ENCODE measurements at regions not wholly inside any gene's neighbourhood (a gene's known extent, or its start where the extent isn't known, plus 50 kb on each side); places are given as distances from the start of the nearest gene placed in this dataset.
"Not testable (repeated sequence)": the region's sequence is repeated elsewhere in the genome, so short reads cannot be mapped to it uniquely, and the experiment has no call there.

- intact Hi-C loops (cut with DNase I): no loop called here
- no peak for ATAC-seq
- no peak for DNase-seq (ENCODE audit: low spot score)
Measured at GRCh38 chr7:113294750-113295149, 176.4 kb upstream of the SMIM30 start.

- intact Hi-C loops (cut with DNase I): no loop called here
- DNase-seq (ENCODE audit: low spot score): no peak
- no peak for ATAC-seq
Measured at GRCh38 chr7:113292105-113292504, 173.8 kb upstream of the SMIM30 start.

GRCh38 chr7:113291058-113291457, 172.7 kb upstream of the SMIM30 start:
- intact Hi-C loops (cut with DNase I): no loop called here
- ATAC-seq: no peak
- no peak for DNase-seq (ENCODE audit: low spot score)

DNA sequence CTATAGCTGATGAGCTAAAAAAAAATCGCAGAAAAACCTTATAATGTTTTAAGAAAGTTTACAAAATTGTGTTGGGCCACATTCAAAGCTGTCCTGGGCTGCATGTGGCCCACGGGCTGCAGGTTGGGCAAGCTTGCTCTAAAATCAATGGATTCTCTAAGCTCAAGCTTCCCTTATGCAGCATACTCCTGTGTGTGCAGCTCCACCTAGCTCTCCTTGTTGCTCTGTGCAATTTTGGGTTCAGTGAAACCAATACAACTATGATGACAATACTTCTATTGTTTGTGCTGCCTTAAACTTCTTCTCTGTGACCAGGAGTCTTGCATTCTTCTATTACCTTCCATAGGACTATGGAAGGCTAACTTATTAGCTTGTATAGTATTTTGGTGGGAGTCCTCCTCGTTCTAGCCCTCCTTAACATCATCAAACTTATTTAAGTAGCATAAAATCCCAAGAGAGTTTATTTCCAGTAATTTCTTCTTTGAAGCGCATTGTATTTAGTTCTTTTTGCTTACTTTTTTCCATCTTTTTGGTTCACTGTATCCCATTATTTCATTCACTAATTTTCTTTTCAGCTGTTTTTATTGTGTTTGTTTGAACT, 170.9 kb upstream of the SMIM30 start:
- no peak for DNase-seq (ENCODE audit: low spot score)
- intact Hi-C loops (cut with DNase I): no loop called here
- ATAC-seq: no peak

- intact Hi-C loops (cut with DNase I): no loop called here
- no peak for ATAC-seq
- DNase-seq (ENCODE audit: low spot score): no peak
Measured at GRCh38 chr7:113285411-113285810, 167.1 kb upstream of the SMIM30 start.

- intact Hi-C loops (cut with DNase I): no loop called here
- DNase-seq (ENCODE audit: low spot score): no peak
- ATAC-seq: no peak
Measured at GRCh38 chr7:113283861-113284260, 165.5 kb upstream of the SMIM30 start.

DNA sequence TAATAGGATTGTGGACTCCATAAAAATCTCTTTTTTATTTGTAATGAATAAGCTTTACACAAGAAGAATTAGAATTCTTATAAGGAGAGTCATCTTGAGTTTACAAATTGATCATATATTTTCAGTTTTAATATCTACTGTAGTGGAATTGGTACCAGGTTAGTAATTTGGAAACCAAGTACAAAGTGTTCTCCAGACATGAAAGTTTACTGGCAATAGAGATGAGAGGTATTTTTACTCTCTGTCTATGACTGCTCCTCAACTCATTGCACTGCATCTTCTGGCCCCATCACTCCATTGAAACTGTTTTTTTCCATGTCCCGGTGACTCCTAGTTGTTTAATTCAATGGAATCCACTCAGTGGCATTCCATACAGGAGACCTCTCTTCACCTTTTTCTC, 164.5 kb upstream of the SMIM30 start:
- no peak for ATAC-seq
- no peak for DNase-seq (ENCODE audit: low spot score)
- intact Hi-C loops (cut with DNase I): no loop called here

- ATAC-seq (no peak), DNase-seq (ENCODE audit: low spot score) (no peak)
- intact Hi-C loops (cut with DNase I): no loop called here
Measured at GRCh38 chr7:113281223-113281622, 162.9 kb upstream of the SMIM30 start.

DNA sequence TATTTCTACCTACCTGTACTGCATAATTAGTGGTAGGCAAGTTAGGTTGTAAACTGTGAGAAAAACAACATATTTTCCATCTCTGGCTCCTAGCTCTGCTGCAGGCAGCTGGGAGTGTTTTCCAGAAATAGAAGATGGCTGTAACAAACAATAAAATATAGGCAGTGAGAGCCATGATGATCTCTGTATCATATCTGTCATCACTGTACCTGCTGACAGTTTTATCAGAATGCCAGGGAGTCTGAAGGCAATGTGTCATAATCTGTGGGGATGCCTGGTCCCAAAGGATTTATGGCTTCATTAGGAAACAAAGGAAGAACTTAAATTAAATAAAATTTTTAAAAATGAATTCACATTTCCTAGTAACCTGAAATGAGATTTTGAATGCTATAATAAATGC, 160.9 kb upstream of the SMIM30 start:
- intact Hi-C loops (cut with DNase I): no loop called here
- no peak for ATAC-seq
- DNase-seq (ENCODE audit: low spot score): no peak

DNA sequence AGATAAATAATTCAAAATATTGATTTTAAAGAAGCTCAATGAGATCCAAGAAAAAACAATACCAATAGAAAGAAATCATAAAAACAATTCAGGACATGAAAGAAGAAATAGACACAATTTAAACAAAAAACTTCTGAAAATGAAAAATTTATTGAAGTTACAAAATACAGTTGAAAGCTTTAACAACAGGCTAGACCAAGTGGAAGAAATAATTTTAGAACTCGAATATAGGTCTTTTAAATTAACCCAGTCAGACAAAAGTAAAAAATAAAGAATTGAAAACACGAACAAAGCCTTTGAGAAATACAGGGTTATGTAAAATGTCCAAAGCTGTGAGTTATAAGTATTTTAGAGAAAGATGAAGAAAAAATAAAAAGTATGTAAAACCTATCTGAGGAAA, 152.4 kb upstream of the SMIM30 start:
- ATAC-seq (no peak), DNase-seq (ENCODE audit: low spot score) (no peak)
- intact Hi-C loops (cut with DNase I): no loop called here

DNA sequence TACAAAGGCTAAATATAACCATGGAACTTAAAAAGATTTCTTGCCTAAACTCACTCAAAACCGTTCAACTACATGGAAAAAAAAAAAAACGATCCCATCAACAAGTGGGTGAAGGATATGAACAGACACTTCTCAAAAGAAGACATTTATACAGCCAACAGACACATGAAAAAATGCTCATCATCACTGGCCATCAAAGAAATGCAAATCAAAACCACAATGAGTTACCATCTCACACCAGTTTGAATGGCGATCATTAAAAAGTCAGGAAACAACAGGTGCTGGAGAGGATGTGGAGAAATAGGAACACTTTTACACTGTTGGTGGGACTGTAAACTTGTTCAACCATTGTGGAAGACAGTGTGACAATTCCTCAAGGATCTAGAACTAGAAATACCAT, 151.2 kb upstream of the SMIM30 start:
- intact Hi-C loops (cut with DNase I); ATAC-seq; DNase-seq (ENCODE audit: low spot score): not testable (repeated sequence)

GRCh38 chr7:113268757-113269156, 150.4 kb upstream of the SMIM30 start:
- DNase-seq (ENCODE audit: low spot score) (no peak), ATAC-seq (no peak)
- intact Hi-C loops (cut with DNase I): no loop called here

GRCh38 chr7:113267885-113268284, 149.5 kb upstream of the SMIM30 start:
- DNase-seq (ENCODE audit: low spot score): no peak
- no peak for ATAC-seq
- intact Hi-C loops (cut with DNase I): no loop called here

- ATAC-seq: no peak
- DNase-seq (ENCODE audit: low spot score): no peak
- intact Hi-C loops (cut with DNase I): no loop called here
Measured at GRCh38 chr7:113267271-113267670, 148.9 kb upstream of the SMIM30 start.

DNA sequence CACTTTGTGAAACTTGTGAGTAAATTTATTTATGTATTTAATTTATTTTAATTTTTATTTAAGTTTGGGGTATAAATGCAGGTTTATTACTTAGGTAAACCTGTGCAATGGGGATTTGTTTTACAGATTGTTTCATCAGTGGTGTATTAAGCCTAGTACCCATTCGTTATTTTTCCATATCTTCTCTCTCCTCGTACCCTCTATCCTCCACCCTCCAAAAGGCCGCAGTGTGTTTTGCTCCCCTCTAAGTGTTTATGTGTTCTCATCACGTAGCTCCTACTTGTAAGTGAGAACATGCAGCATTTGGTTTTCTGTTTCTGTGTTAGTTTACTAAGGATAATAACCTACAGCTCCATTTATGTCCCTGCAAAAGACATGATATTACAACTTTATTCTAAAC, 145.4 kb upstream of the SMIM30 start:
- intact Hi-C loops (cut with DNase I): no loop called here
- no peak for DNase-seq (ENCODE audit: low spot score)
- no peak for ATAC-seq

DNA sequence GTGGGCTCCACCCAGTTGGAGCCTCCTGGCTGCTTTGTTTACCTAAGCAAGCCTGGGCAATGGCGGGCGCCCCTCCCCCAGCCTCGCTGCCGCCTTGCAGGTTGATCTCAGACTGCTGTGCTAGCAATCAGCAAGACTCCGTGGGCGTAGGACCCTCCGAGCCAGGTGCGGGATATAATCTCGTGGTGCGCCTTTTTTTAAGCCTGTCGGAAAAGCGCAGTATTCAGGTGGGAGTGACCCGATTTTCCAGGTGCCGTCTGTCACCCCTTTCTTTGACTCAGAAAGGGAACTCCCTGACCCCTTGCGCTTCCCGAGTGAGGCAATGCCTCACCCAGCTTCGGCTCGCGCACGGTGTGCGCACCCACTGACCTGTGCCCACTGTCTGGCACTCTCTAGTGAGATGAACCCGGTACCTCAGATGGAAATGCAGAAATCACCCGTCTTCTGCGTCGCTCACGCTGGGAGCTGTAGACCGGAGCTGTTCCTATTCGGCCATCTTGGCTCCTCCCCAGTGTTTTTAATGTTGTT, 144.9 kb upstream of the SMIM30 start:
- ATAC-seq; intact Hi-C loops (cut with DNase I); DNase-seq (ENCODE audit: low spot score): not testable (repeated sequence)

- DNase-seq (ENCODE audit: low spot score) (no peak), ATAC-seq (no peak)
- intact Hi-C loops (cut with DNase I): no loop called here
Measured at GRCh38 chr7:113256883-113257531, 138.7 kb upstream of the SMIM30 start.

DNA sequence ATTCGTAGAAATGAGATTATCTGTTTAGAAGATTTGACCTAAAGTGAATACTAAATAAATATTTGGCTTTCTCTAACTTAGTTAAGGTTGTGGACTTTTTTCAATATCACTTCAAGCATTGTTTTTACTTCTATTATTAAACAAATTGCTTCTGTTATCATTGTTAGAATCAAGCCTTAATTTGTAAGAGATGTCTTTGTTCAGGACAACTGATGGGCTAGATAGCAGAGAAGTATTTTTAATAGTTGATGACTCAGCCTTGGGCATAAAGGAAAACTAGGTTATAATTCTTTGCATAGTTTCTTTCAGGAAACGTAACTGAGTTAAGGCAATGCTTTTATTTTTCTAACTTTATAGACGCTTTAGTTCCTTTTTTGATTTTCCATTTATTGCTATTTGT, 128.8 kb upstream of the SMIM30 start:
- no peak for ATAC-seq
- DNase-seq (ENCODE audit: low spot score): no peak
- intact Hi-C loops (cut with DNase I): no loop called here

DNA sequence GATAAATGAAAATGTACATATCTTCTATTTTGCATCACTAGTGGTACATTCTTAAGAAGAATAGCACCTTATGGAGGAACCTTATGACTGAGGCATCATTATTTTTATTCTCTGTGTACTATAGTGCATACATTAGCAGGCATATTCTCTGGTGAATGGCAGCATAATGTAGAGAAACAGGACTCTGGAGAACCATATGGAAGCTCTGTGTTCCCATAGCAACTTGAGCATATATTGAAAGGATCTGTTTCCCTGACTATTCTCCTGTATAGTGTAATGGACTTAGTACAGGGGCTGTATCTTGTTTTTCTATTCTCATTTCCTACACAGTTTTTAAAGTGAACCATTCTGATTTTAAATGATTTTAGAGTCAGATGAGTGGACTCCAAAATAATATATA, 128.4 kb upstream of the SMIM30 start:
- ATAC-seq: no peak
- no peak for DNase-seq (ENCODE audit: low spot score)
- intact Hi-C loops (cut with DNase I): no loop called here

DNA sequence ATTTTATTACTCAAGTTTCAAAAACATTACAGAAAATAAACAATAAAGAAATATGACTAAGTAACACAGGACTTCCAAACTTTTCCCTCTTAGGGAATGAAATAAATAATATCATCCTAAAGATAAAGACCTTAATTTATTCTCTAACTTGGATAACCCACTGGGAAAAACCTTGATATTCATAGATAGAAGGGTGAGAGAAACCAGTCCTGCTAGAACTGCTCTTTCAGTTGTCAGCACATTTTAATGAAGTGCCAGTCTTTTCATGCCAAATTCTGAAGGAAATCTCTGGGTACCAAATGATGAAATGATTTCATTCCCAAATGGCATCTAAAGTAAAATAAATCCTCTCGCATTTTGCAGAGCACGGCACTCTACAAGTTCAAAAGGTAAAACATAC, 114.5 kb upstream of the SMIM30 start:
- intact Hi-C loops (cut with DNase I): no loop called here
- DNase-seq (ENCODE audit: low spot score): no peak
- ATAC-seq: no peak

GRCh38 chr7:113230691-113231090, 112.3 kb upstream of the SMIM30 start:
- no peak for DNase-seq (ENCODE audit: low spot score)
- ATAC-seq: no peak
- intact Hi-C loops (cut with DNase I): no loop called here

Measured in sciatic nerve (tissue), 2 donors.